ENCODE measurements at regions not wholly inside any gene's neighbourhood (a gene's known extent, or its start where the extent isn't known, plus 50 kb on each side); places are given as distances from the start of the nearest gene placed in this dataset.
A peak's percentile ranks its signal among the peaks of the same experiment; 100 is the strongest.
"Not testable (repeated sequence)": the region's sequence is repeated elsewhere in the genome, so short reads cannot be mapped to it uniquely, and the experiment has no call there.

DNA sequence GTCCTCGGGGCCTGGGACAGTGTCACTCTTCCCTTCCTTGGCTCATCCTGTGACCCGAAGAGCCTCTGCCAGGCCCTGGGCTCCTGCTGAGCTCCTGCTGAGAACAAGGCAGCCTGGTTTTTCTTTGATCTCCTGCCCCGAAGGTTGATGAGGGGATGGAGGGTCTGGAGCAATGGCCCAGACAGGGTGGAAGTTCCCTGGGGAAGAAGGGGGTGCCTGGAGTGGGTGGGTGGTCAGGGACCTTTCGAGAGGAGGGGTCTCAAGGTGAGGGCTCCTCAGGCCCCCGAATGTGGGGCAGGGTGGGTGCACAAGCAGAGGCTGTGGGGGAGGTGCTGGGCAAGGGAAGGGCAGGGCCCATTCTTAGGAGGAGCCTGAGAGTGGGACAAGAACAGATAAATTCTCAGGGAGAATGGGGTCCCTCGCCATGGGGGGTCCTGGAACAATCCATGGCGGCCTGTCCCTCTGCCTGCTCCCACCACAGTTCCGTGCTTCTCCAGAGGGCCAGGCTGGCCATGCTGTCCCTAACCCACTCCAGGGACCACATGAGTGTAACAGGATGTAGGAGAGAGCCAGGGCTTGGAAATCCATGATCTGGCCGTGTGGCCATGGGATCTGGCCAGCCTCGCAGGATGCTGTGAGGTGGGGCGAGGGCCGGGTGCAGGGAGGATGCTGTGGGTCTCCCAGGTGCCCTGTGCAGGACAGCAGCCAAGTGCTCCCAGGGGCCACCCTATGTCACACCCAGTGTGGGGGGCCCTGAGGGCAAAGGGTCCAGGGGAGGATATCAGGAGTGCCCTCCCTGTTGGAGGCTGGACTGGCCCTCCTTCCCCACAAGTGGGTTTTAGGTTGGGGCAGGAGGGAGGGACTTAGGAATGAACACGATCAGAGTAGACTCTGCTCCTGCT, 128.5 kb upstream of the LPCAT1 start:
- no peak for DNase-seq

DNA sequence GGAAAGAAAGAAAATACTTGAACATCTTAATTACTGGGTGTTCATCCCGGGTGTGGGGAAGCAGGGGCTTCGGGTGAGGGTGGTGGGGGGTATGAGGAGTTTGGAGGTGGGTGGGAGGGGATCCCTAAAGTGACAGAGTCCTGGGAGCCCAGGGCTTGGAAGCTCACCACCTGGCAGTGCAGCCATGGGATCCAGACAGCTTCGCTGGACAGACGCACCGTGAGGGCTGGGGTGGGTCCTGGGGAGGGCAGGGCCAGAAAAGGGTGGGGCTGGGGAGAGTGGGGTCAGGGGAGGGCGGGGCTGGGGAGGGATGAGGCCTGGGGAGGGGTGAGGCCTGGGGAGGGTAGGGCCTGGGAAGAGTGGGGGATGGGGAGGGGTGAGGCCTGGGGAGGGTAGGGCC, 127.5 kb upstream of the LPCAT1 start:
- DNase-seq, result no peak

DNA sequence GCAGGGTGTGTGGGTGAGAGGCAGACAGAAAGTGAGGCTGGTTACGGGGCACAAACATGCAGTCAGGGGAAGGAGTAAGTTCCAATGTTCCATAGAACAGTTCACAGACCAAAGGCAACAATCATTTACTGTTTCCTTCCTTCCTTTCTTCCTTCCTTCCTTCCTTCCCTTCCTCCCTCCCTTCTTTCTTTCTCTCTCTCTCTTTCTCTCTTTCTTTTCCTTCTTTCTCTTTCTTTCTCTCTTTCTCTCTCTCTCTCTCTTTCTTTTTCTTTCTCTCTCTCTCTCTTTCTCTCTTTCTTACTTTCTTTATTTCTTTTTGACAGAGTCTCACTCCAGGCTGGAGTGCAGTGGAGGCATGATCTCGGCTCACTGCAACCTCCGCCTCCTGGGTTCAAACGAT, 125.8 kb upstream of the LPCAT1 start:
- DNase-seq, result no peak

DNA sequence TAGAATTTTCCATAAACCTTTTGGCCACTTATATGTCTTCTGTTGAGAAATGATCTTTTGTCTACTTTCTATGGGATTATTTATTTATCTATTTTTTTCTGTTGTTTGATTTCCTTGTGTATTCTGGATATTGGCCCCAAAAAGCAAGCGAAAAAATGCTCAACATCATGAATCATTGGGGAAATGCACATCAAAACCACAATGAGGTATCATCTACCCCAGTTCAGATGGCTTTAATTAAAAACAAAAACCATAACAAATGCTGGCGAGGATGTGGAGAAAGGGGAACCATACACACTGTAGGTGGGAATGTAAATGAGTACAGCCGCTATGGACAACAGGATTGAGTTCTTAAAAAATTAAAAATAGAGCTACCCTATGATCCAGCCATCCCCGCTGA, 125.0 kb upstream of the LPCAT1 start:
- no peak for DNase-seq

DNA sequence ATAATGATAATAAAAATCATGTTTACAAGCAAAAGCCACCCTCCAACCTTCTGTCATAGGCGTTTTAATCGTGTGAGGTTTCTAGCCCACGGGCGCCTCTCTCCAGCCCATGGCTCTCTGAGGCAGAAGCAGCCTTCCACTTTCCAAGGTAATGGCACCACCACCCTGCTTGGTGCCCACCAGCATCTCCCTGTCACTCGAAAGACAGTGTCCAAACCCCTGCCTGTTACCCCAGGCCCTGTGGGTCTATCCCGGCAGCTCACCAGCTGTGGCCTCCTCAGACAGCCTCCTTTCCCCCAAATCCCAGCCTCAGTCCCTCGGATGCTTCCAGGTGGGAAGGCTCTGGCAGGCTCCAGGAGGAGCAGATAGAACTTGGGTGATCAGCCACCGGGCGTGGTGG, 123.8 kb upstream of the LPCAT1 start:
- DNase-seq, result peak; percentile 28

DNA sequence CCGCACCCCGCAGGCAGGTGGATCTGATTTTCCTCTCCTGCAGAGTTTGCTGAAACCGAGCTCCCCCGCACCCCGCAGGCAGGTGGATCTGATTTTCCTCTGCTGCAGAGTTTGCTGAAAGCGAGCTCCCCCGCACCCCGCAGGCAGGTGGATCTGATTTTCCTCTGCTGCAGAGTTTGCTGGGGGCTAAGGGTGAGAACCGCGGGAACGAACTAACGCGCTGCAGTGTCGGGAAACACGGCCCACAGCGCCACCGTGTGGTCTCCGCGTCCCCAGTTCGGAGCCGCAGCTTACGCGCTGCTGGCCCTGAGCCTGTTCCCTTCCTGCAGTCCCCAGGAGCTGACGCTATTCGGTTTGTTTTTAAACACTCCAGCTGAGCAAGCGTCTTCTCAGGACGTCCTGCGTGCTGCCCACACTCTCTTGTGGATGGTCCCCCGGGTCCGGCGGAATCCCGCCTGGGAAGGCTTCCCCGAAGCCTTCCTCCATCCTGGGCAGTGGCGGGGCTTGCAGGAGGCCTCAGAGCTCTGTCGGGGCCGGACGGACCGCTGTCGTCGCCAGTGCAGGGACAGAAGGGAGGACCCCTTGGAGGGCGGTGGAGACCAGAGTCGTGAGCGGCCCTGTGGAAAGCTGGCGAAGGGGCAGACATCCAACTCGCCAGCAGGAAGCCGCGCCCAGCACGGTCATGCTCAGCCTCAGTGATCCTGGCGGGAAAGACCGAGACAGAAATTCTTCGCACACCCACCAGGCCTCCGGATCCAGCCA, 121.2 kb upstream of the LPCAT1 start:
- peak; percentile 91 for DNase-seq

DNA sequence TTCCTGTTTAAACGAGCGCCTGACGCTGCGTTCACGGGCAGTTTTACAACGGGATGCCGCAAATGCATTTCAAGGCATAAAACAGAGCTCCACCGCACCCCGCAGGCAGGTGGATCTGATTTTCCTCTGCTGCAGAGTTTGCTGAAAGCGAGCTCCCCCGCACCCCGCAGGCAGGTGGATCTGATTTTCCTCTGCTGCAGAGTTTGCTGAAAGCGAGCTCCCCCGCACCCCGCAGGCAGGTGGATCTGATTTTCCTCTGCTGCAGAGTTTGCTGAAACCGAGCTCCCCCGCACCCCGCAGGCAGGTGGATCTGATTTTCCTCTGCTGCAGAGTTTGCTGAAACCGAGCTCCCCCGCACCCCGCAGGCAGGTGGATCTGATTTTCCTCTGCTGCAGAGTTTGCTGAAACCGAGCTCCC, 120.6 kb upstream of the LPCAT1 start:
- DNase-seq, result peak; percentile 58

DNA sequence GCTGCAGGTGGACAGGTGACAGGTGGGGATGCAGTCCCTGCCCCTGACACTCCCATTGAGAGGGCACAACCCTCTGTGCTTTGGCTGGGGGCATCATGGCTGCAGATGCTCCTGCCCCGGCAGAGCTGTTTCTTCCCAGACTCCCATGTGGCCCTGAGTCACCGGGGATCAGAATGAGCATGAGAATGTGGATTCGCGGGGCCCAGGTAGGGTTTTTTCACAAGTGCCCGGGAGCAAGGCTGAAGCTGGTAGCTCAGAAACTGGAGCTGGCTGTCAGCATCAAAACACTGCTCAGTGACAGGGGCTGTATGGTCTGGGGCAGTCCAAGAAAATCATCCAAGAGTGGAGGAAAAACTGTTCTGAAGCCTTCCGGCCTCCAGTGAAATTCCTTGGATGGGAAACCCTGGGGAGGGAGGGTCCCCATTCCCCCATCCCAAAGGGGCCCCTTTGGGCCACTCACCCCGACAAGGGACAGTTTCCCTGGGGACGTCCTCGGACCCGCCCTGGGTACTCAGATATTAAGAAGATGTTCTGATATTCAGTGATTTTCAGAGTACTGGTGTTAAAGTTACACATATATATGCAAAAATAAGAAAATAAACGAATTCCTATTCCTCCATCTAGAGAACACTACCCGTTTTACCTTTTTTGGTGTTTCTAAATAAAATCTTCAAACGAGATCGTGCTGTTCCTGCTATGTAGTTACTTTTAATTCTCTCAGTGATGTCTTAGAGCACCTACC, 120.1 kb upstream of the LPCAT1 start:
- peak; percentile 59 for DNase-seq

DNA sequence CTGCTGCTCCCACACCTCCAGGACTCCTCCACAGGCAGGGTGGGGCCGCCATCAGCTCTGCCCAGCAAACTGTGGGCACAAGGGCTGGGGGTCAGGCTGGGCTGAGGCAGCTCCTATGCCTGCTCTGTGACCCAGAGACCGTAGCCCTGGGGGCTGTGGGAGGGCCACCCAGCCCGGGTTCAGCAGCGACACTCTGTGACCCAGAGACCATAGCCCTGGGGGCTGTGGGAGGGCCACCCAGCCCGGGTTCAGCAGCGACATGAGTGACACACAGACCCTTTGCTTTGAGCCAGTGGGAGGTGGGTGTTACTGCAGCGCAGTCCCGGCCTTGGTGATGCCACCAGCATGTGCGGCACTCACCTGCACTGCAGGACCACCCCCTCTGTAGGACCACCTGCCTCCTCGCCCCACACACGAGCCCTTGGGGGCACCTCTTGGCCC, 118.9 kb upstream of the LPCAT1 start:
- peak; percentile 52 for DNase-seq

DNA sequence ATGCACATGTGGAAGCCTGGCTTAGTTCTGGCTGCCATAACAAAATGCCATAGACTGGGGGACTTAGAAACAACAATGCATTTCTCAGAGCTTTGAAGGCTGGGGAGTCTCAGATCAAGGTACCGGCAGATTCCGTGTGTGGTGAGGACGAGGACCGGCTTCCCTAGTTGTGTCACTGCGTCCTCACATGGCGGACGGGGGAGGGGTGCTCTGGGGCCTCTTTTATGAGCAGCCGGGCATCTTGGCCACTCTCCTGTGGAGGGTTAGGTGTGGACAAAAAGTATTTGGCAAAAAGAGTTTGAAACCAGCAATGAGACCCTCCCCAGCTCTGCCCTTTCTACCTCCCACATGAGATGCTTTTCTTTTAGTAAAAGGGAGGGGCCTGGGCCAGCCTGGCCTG, 118.5 kb upstream of the LPCAT1 start:
- DNase-seq, result peak; percentile 51

DNA sequence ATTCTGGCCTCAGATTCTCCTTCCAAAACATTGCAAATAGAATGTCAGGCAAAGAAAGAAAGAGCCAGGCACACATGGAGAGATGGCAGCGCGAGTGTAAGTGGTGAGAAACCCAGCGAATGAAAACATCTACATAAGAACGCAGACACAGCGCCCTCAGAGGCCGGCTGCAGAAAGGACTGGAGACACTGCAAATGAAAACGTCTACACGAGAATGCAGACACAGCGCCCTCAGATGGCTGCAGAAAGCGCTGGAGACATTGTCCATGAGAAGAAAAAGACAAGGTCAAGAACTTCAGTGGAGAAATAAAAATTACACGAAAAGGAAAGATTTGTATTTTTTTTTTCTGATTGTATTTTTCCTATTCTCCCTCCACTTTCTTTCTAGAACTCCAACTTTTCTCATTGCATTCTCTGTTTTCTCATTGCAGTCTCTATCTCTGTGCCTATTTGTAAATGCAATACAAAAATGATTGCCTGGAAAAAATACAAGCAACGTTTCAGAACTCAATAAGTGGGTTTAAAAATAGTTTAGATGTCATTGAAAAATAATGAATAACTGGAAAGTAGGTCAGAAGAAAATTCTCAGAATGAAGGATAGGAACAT, 117.9 kb upstream of the LPCAT1 start:
- peak; percentile 90 for DNase-seq

DNA sequence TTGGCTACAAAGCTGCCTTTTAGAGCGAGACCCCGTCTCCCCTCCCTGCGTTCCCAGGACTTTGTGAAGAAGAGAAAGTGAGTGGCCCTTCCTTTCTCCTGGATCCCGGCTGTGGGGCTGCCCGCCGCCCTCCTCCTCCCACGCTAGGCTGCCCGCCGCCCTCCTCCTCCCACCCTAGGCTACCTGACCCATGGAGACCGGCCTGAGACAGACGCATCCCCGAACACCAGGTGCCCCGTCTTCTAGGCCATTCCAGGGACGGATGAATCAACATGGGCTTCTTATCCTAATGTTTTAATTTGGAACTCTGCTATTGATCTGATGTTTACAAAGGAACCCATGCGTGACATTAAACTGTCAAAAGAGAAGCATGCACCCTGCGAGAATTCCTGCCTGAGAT, 117.3 kb upstream of the LPCAT1 start:
- peak; percentile 34 for DNase-seq

DNA sequence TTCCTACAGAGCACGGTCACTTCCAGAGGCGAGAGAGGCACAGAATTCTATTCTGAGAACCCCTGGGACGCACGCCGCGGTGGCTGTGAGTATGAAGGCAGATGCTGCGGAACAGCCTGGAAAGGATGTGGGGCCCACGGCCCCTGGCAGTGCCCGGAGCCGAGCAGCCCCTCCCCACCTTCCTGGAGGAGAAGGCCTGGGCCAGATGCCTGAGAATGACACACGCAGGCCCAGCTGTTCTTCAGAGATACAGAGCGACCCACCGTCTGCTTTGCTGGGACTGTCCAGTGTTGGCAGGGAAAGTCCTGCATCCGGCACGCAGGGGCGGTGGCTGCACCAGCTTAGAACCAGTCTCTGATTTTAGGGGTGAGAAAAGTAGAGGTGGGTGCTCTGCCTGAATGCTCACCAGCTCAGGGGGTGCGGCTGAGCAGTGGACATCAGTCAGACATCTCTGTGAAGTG, 116.7 kb upstream of the LPCAT1 start:
- peak; percentile 44 for DNase-seq

DNA sequence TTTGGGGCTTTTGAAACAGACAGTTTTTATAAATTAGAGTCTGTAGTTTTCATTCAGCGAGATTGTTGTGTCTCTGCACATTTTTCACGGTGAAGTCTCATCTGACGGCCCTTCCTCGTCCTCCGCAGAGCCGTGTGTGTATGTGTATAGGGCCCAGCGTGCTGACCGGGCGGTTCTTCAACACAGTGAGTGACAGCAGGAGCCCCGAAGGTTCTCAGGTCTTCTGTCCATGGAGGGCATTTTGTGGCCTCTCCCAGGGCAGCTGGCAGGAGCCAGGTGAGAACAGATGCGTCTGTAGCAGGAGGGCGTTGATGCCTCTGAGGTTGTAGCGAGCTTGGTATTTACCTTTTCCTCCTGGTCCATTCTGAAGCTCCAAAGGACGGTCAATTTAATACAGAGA, 116.0 kb upstream of the LPCAT1 start:
- DNase-seq, result no peak

DNA sequence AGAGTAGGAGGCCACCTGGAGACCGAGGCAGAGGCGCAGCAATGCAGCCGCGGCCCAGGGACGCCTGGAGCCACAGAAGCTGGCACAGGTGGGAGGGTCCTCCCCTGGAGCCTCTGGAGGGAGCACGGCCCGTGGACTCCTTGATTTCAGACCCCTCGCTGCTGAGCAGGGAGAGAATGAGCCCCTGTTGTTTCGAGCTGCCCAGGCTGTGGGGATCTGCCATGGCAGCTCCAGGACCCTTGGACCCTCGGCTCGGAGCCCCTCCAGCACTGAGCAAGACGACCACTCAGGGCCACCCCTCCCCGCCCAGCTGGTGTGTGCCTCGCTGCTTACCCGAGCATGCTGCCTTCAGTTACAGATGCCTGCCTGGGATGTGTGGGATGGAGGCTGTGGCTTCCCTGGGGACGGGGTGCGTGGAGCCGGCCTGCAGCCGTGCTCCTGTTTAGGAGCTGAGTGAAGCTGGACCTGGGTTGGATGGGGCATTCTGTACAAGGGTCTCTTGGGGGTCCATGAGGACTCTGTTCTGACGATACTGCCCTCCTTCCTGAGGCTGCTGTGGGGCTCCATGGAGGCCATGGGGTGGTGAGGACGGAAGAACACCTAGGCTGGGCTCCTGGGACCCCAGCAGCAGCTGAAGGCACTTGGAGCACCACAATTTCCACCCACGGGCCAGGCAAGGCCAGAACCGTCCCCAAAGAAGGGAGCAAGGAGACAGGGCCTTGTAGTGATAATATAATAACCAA, 115.1 kb upstream of the LPCAT1 start:
- peak; percentile 58 for DNase-seq

DNA sequence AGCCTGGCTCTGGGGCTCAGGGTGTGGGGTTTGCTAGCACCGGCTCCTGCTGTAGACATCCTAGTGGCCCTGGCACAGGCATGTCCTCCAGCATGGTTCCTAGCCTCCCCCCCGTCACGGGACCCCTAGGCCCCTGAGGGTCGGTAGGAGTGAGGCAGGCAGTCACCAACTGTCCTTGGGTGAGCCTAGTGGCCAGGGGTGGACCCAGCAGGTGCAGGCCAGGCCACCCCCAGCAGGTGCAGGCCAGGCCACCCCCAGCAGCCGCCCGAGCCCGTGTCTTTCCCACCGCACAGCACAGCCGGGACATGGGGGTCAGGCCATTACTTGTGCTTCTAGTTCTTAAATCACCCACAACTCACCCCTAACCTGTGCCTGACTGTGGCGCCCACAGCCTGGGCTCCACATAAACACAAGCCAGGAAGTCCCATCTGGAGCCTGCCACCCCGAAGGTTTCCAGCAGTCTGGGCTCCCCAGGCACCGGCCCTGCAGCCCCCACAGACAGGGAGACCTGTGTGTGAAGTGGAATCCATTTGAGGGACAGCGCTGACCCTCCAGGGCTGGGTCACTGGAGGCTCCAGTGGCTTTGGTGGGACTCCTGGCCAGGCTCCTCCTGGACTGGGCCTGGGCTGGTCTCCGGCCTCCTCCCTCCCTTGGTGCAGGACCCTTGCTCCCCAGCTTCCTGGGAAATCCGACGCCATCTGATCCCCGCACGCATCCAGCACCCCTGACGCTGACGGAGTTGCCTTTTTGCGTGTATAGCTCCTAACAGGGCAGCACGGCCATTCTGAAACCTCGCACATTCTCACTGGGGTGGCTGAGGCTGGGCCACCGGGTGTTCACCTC, 114.1 kb upstream of the LPCAT1 start:
- peak; percentile 58 for DNase-seq

DNA sequence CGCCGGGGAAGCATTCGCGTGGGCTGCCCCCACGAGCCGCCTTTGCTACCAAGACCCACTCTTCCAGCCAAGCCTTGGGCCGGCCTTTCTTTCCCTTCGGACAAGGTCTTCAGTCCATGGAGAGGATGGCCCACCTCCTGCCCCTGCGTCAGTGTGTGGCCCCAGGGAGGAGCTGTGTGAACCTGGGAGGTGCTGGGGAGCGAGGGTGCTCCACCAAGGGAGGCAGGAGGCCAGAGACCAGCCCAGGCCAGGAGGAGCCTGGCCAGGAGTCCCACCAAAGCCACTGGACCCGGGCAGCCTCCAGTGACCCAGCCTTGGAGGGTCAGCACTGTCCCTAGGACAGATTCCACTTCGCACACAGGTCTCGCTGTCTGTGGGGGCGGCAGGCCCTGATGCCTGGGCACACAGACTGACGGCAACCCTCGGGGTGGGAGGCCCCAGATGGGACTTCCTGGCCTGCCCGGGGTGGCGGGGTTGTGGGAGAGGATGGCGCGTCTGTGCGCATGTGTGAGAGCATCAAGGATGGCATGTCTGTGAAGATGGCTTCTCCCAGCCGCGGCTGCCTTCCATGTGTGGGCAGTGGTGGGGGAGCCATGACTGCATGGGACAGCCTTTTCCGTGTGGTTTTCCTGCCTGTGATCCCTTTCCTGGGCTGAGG, 113.3 kb upstream of the LPCAT1 start:
- no peak for DNase-seq

DNA sequence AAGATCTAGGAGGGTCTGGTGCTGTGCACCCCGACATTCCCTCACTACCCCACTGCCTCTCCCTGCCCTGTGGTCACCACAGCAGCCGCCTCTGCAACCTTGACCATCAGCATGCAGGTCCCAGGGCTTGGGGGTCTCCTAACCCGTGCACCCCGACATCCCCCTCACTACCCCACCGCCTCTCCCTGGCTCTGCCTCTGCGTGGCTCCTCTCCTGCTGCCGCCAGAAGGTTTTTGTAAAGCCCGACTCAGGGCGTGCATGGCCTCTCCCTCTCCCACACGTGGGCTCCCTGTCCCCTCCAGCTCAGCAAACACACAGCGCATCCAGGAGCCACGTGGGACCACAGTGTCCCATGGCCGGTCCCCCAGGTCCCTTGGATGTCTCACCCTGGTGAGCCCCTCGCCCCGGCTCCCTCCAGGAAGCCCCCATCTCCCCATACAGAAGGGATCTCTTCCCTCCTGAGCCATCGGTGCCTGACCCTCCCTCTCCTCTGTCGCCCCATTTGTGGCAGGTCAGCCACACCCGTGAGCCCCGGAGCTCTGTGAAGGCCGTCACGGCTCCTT, 112.5 kb upstream of the LPCAT1 start:
- DNase-seq, result not testable (repeated sequence)

DNA sequence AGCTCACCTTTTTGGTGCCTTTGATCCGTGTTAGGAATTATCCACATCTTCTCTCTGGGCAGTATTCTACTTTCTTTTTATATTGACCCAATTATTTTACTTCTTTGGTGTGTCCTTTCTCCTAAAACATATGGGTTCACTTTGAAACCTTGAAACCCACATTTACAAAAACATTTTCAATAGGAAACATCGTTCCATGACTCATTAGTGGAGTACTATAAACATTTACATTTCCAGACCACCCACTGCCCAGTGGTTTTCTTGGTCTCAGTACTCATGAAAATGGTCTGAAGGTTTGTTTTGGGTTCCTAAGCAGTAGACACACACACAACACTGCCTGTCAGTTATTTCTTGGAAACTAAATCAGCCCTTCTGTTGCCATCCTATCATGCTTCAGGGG, 111.7 kb upstream of the LPCAT1 start:
- DNase-seq, result not testable (repeated sequence)

DNA sequence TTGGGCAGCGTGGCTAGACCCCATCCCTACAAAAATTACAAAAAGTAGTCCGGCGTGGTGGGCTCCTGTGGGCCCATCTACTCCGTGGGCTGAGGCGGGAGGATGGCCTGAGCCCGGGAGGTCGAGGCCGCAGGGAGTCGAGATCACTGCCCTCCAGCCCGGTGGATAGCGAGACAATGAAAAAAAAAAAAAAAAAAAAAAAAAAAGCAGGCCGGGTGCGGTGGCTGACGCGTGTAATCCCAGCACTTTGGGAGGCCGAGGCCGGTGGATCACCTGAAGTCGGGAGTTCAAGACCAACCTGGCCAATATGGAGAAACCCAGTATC, 110.5 kb upstream of the LPCAT1 start:
- no peak for DNase-seq
